ENCODE measurements at regions not wholly inside any gene's neighbourhood (a gene's known extent, or its start where the extent isn't known, plus 50 kb on each side); places are given as distances from the start of the nearest gene placed in this dataset.

DNA sequence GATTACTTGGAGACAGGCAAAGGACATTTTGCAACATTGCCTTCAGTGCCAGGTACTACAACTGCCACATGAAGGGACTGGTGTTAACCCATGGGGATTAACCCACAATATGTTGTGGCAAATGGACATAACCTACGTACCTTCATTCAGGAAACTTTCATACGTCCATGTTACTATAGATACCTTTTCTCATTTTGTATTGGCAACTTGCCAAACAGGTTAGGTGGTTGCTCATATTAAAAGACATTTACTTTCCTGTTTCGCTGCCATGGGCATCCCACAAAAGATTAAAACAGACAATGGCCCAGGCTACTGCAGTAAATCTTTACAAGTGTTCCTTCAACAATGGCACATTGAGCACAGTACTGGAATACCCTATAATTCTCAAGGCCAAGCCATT is 925.3 kb downstream of the SLITRK6 start:
- TF ChIP-seq CTCF (conservative IDR thresholded peaks at IDR 0.05; ENCODE audit: low read length) (no peak), EZH2phosphoT487 (IDR thresholded peaks at IDR 0.05; ENCODE audit: borderline replicate concordance, low read depth, low read length) (no peak)
